Erythroblast (primary cell): ENCODE measurements at regions not wholly inside any gene's neighbourhood (a gene's known extent, or its start where the extent isn't known, plus 50 kb on each side); places are given as distances from the start of the nearest gene placed in this dataset.

Source experiments
- GATA1 ChIP-seq: IDR thresholded peaks from 2 replicates; pipeline ENCODE4 v1.6.1; 2011; ENCODE audit warnings: low read depth, mild to moderate bottlenecking, control low read depth, low read length, moderate library complexity
- POLR2A ChIP-seq: IDR thresholded peaks from 2 replicates; pipeline ENCODE4 v1.6.1; 2011; ENCODE audit warnings: mild to moderate bottlenecking, low read length

DNA sequence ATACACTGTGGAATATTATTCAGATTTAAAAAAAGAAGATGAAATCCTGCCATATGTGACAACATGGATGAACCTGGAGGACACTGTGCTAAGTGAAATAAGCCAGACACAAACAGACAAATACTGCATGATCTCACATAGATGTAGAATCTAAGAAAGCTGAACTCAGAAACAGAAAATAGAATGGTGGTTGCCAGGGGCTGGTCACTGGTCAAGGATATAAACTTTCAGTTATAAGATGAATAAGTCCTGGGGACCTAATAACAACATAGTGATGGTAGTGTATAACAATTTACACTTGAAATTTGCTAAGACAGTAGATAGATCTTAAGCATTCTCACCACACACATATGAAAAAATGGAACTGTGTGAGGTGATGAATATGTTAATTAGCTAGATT lies 161.3 kb upstream of the TMCC3 start:
- TF ChIP-seq POLR2A (no peak), GATA1 (no peak)
